ENCODE measurements at regions not wholly inside any gene's neighbourhood (a gene's known extent, or its start where the extent isn't known, plus 50 kb on each side); places are given as distances from the start of the nearest gene placed in this dataset.

DNA sequence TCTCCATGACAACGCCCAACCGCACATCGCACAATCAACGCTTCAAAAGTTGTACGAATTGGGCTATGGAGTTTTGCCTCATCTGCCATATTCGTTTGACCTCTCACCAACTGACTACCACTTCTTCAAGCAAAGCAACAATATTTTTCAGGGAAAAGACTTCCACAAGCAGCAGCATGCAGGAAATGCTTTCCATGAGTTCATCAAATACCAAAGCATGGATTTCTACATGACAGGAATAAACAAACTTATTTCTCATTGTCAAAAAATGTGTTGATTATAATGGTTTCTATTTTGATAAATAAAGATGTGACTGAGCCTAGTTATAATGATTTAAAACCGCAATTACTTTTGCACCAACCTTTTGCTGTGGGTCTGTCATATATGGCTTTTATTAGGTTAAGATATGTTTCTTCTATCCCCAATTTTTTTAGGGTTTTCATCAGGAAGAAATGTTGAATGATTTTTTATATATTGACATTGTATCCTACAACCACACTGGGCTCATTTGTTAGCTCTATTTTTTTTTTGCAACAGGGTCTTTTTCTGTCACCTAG lies 138.4 kb downstream of the PWWP3B start:
- Histone ChIP-seq H2BK5ac (ENCODE audit: insufficient read length, low read length) (no peak overlapping the region), H3K9ac (ENCODE audit: extremely low read depth, insufficient read length, low read length) (no peak overlapping the region), H4K8ac (replicated peaks; ENCODE audit: insufficient read length, low read depth, low read length) (no peak overlapping the region), H3K23ac (ENCODE audit: insufficient read length, low read depth, low read length) (no peak overlapping the region), H3K27me3 (ENCODE audit: insufficient read depth, low read length) (no peaks in the 10 kb centered on the region), H3K56ac (ENCODE audit: insufficient read length, low read depth, low read length) (no peak overlapping the region), H3K18ac (ENCODE audit: insufficient read length, low read depth, low read length) (no peak overlapping the region), H3K79me2 (ENCODE audit: insufficient read depth, low read length) (no peaks in the 10 kb centered on the region), H4K5ac (ENCODE audit: insufficient read length, low read depth, low read length) (no peak overlapping the region), H2BK15ac (ENCODE audit: low read depth, low read length) (no peak overlapping the region), H3T11ph (ENCODE audit: low read length) (no peak overlapping the region), H3K4ac (ENCODE audit: low read depth, low read length) (no peak overlapping the region), H4K91ac (ENCODE audit: insufficient read length, low read depth, low read length) (no peak overlapping the region), H2BK20ac (ENCODE audit: low read depth, low read length, poor library complexity, severe bottlenecking) (no peak overlapping the region), H3K79me1 (ENCODE audit: insufficient read depth, low read depth, low read length, poor library complexity, severe bottlenecking) (no peaks in the 10 kb centered on the region), H2BK120ac (ENCODE audit: low read depth, low read length, poor library complexity, severe bottlenecking) (no peak overlapping the region), H2AK5ac (ENCODE audit: insufficient read length, low read length) (no peak overlapping the region), H3K23me2 (ENCODE audit: insufficient read length, low read depth, low read length, poor library complexity, severe bottlenecking) (no peaks in the 10 kb centered on the region), H3K4me2 (ENCODE audit: insufficient read depth, insufficient read length, low read length) (no peak overlapping the region), H3K9me3 (ENCODE audit: control insufficient read depth, low read depth, low read length) (peaks cover 17% of the 10 kb centered on the region), H4K20me1 (ENCODE audit: control insufficient read depth, insufficient read depth, insufficient read length) (no peaks in the 10 kb centered on the region), H2BK12ac (ENCODE audit: insufficient read length, low read depth, low read length) (no peak overlapping the region), H3K27ac (ENCODE audit: insufficient read length, low read depth, low read length) (no peak overlapping the region), H2AFZ (ENCODE audit: low read length) (no peak overlapping the region), H3K4me1 (ENCODE audit: insufficient read depth, low read length) (no peaks in the 10 kb centered on the region), H3K14ac (ENCODE audit: insufficient read depth, low read length) (no peak overlapping the region)
- TF ChIP-seq, protein P1, sequence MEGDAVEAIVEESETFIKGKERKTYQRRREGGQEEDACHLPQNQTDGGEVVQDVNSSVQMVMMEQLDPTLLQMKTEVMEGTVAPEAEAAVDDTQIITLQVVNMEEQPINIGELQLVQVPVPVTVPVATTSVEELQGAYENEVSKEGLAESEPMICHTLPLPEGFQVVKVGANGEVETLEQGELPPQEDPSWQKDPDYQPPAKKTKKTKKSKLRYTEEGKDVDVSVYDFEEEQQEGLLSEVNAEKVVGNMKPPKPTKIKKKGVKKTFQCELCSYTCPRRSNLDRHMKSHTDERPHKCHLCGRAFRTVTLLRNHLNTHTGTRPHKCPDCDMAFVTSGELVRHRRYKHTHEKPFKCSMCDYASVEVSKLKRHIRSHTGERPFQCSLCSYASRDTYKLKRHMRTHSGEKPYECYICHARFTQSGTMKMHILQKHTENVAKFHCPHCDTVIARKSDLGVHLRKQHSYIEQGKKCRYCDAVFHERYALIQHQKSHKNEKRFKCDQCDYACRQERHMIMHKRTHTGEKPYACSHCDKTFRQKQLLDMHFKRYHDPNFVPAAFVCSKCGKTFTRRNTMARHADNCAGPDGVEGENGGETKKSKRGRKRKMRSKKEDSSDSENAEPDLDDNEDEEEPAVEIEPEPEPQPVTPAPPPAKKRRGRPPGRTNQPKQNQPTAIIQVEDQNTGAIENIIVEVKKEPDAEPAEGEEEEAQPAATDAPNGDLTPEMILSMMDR (conservative IDR thresholded peaks at IDR 0.05), result no peak
- DNase-seq, result no peak
- Mint-ChIP-seq H3K4me3 (no peak overlapping the region), H3K27me3 (ENCODE audit: low read depth) (no peaks in the 10 kb centered on the region), H3K9me3 (peaks cover 70 to 80% of the 10 kb centered on the region in 2 experiments), H3K27ac (no peak overlapping the region), H3K36me3 (ENCODE audit: insufficient read depth in 1 of 3, low read depth in 3 of 3) (peaks cover under 1 to 12% (median 9%) of the 10 kb centered on the region in 3 experiments; a peak in 4 of 7 replicates), H3K4me1 (no peaks in the 10 kb centered on the region)
- WGBS (ENCODE audit: extremely low coverage, insufficient read length, low lambda C conversion rate), result no CpG with 5 or more reads among the region's 7 CpGs

Data from H9 (cell line).